ENCODE measurements at regions not wholly inside any gene's neighbourhood (a gene's known extent, or its start where the extent isn't known, plus 50 kb on each side); places are given as distances from the start of the nearest gene placed in this dataset.

DNA sequence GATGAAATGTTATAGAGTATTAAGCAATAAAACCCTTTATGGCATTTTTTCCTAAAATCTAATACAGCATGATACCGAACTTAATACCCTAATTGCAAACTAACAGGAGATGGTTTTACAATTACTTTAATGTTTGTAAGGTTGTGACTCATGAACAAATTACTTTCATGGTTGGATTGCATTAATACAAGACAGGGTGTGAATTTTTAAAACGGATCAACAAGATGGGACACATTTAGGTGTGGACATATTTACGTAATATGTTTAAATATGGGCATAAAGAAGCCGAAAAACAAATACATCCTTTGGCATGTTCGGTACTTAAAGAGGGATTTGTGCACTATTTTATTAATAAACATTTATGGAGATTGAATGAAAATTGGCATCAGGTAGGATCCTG is 168.3 kb upstream of the SPRY2 start:
- H3K36me3 ChIP-seq (ENCODE audit: insufficient read depth, low read length), result no peaks in the 10 kb centered on the region
- H3K4me1 ChIP-seq (ENCODE audit: insufficient read depth, low read length, poor library complexity, severe bottlenecking), result no peaks in the 10 kb centered on the region
- intact Hi-C loops (cut with micrococcal nuclease; ENCODE audit: unreplicated experiment), result no loop called here
- H3K27ac ChIP-seq (ENCODE audit: low read depth, low read length, poor library complexity, severe bottlenecking), result no peak overlapping the region
- no peak for DNase-seq (ENCODE audit: low spot score)
- H3K9me3 ChIP-seq (ENCODE audit: low read length), result no peaks in the 10 kb centered on the region
- BruUV-seq (replicated peaks), result no TSS peak
- no peaks in the 10 kb centered on the region for H4K20me1 ChIP-seq (ENCODE audit: insufficient read depth, low read length)
- ChIA-PET POLR2A (interaction anchor here (0.6 kb wide), 1 partner anchor 235 kb away, joined by 3 read pairs; no protein-coding TSS in a partner anchor), CTCF (ENCODE audit: unreplicated experiment) (no interaction called here)
- no peaks in the 10 kb centered on the region for H3K9me2 ChIP-seq (ENCODE audit: insufficient read depth, low read length)
- TF ChIP-seq, protein P1, sequence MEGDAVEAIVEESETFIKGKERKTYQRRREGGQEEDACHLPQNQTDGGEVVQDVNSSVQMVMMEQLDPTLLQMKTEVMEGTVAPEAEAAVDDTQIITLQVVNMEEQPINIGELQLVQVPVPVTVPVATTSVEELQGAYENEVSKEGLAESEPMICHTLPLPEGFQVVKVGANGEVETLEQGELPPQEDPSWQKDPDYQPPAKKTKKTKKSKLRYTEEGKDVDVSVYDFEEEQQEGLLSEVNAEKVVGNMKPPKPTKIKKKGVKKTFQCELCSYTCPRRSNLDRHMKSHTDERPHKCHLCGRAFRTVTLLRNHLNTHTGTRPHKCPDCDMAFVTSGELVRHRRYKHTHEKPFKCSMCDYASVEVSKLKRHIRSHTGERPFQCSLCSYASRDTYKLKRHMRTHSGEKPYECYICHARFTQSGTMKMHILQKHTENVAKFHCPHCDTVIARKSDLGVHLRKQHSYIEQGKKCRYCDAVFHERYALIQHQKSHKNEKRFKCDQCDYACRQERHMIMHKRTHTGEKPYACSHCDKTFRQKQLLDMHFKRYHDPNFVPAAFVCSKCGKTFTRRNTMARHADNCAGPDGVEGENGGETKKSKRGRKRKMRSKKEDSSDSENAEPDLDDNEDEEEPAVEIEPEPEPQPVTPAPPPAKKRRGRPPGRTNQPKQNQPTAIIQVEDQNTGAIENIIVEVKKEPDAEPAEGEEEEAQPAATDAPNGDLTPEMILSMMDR (conservative IDR thresholded peaks at IDR 0.05; ENCODE audit: low read length), result no peak
- TF ChIP-seq EZH2phosphoT487 (IDR thresholded peaks at IDR 0.05; ENCODE audit: borderline replicate concordance, low read depth, low read length), result no peak
- no peak overlapping the region for H3K4me3 ChIP-seq (ENCODE audit: low read depth, low read length, poor library complexity, severe bottlenecking)
- no peak overlapping the region for H2AFZ ChIP-seq (ENCODE audit: low read length)
- H3K79me2 ChIP-seq (ENCODE audit: insufficient read depth, low read depth, low read length), result no peaks in the 10 kb centered on the region
- no peak overlapping the region for H3K4me2 ChIP-seq (ENCODE audit: low read length)

DNA sequence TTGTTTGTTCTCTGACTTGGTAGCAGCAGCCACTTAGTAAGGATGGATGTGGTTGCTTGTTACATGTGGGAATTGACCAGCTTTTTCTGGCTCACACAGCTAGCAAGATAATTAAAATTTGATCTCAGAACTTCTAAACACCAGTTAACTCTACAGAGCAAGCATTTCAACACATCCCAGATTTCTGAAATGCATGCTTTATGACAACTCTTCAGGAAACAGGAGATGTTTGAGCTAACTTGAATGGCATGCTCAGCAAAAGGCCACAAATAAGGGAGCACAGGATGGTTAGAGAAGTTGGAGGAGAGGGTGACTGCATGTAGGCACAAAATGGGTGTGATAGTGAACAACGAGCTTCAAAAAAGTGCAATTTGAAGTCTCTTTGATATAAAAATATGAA is 167.1 kb upstream of the SPRY2 start:
- no peaks in the 10 kb centered on the region for H3K4me1 ChIP-seq (ENCODE audit: insufficient read depth, low read length, poor library complexity, severe bottlenecking)
- no peak for DNase-seq (ENCODE audit: low spot score)
- BruUV-seq (replicated peaks), result no TSS peak
- no peak overlapping the region for H3K4me2 ChIP-seq (ENCODE audit: low read length)
- no peak for TF ChIP-seq EZH2phosphoT487 (IDR thresholded peaks at IDR 0.05; ENCODE audit: borderline replicate concordance, low read depth, low read length)
- TF ChIP-seq, protein P1 (conservative IDR thresholded peaks at IDR 0.05; ENCODE audit: low read length), result no peak
- H2AFZ ChIP-seq (ENCODE audit: low read length), result no peak overlapping the region
- ChIA-PET POLR2A (no interaction called here), CTCF (ENCODE audit: unreplicated experiment) (no interaction called here)
- H4K20me1 ChIP-seq (ENCODE audit: insufficient read depth, low read length), result no peaks in the 10 kb centered on the region
- intact Hi-C loops (cut with micrococcal nuclease; ENCODE audit: unreplicated experiment), result no loop called here
- H3K4me3 ChIP-seq (ENCODE audit: low read depth, low read length, poor library complexity, severe bottlenecking), result no peak overlapping the region
- no peaks in the 10 kb centered on the region for H3K36me3 ChIP-seq (ENCODE audit: insufficient read depth, low read length)
- H3K27ac ChIP-seq (ENCODE audit: low read depth, low read length, poor library complexity, severe bottlenecking), result no peak overlapping the region
- no peaks in the 10 kb centered on the region for H3K9me2 ChIP-seq (ENCODE audit: insufficient read depth, low read length)
- no peaks in the 10 kb centered on the region for H3K79me2 ChIP-seq (ENCODE audit: insufficient read depth, low read depth, low read length)
- no peaks in the 10 kb centered on the region for H3K9me3 ChIP-seq (ENCODE audit: low read length)

DNA sequence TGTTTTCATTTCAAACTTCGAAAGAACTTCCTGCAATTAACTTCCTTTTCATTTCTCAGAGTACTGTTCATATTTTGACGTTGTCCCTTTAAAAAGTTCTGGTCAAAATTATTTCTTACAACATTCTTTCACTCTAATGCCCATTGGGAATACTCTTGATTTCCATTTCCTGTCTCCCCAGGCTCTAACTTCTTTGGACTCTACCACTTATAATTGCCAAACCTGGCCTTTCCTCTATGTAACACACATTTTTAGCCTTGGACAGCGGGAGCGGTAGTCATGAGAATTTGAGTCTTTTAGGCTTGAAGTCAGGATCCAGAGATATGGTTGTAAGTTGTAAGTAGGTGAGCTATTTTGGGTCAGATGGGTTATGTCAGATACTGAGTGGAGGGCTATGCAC is 163.5 kb upstream of the SPRY2 start:
- H3K4me3 ChIP-seq (ENCODE audit: low read depth, low read length, poor library complexity, severe bottlenecking), result no peak overlapping the region
- POLR2A ChIA-PET, result no interaction called here

More for the DNA sequence above, 163.5 kb upstream of the SPRY2 start:
- Histone ChIP-seq H3K9me3 (ENCODE audit: low read length) (no peaks in the 10 kb centered on the region), H3K4me2 (ENCODE audit: low read length) (no peak overlapping the region), H3K4me1 (ENCODE audit: insufficient read depth, low read length, poor library complexity, severe bottlenecking) (no peaks in the 10 kb centered on the region), H3K27ac (ENCODE audit: low read depth, low read length, poor library complexity, severe bottlenecking) (no peak overlapping the region), H3K79me2 (ENCODE audit: insufficient read depth, low read depth, low read length) (no peaks in the 10 kb centered on the region), H2AFZ (ENCODE audit: low read length) (no peak overlapping the region), H3K9me2 (ENCODE audit: insufficient read depth, low read length) (no peaks in the 10 kb centered on the region), H3K36me3 (ENCODE audit: insufficient read depth, low read length) (no peaks in the 10 kb centered on the region), H4K20me1 (ENCODE audit: insufficient read depth, low read length) (no peaks in the 10 kb centered on the region)
- CTCF ChIA-PET (ENCODE audit: unreplicated experiment), result no interaction called here
- TF ChIP-seq EZH2phosphoT487 (IDR thresholded peaks at IDR 0.05; ENCODE audit: borderline replicate concordance, low read depth, low read length), result no peak
- TF ChIP-seq, protein P1 (conservative IDR thresholded peaks at IDR 0.05; ENCODE audit: low read length), result no peak
- BruUV-seq (replicated peaks), result no TSS peak
- intact Hi-C loops (cut with micrococcal nuclease; ENCODE audit: unreplicated experiment), result no loop called here
- DNase-seq (ENCODE audit: low spot score), result no peak
